Keratinocyte (primary cell): ENCODE measurements at regions not wholly inside any gene's neighbourhood (a gene's known extent, or its start where the extent isn't known, plus 50 kb on each side); places are given as distances from the start of the nearest gene placed in this dataset.
"Not testable (repeated sequence)": the region's sequence is repeated elsewhere in the genome, so short reads cannot be mapped to it uniquely, and the experiment has no call there.

Experiments
- DNase-seq: peaks from one replicate; pipeline ENCODE4 v3.0.0-alpha.2; 2011; ENCODE audit warnings: low read depth, missing footprints, low spot score
- FAIRE-seq: peaks from 2 replicates; lab custom pipeline; 2011; peaks lifted over from hg19 to GRCh38; lab: Jason Lieb, UNC
- H2AFZ ChIP-seq: 2 replicates; pipeline ENCODE4 v1.6.0; 2012; ENCODE audit warnings: low read length, control low read depth, inconsistent platforms; ENCODE audit not compliant: control insufficient read depth
- H3K27ac ChIP-seq: 2 replicates; pipeline ENCODE4 v1.5.1; 2011; ENCODE audit warnings: low read length; ENCODE audit not compliant: control insufficient read depth, insufficient read depth
- H3K27me3 ChIP-seq: 3 replicates; pipeline ENCODE4 v1.6.0; 2011; ENCODE audit warnings: low read length; ENCODE audit not compliant: control insufficient read depth, insufficient read depth; ENCODE audit errors: extremely low read depth
- H3K36me3 ChIP-seq, 2 experiments: 2 replicates in 1 of 2; 3 replicates in 1 of 2; pipeline ENCODE4 v1.5.1; 2011; ENCODE audit warnings: low read length in 2 of 2, mild to moderate bottlenecking in 1 of 2; ENCODE audit not compliant: control insufficient read depth in 2 of 2, insufficient read depth in 2 of 2; ENCODE audit errors: extremely low read depth in 1 of 2
- H3K4me1 ChIP-seq: 3 replicates; pipeline ENCODE4 v1.5.1; 2011; ENCODE audit warnings: low read length; ENCODE audit not compliant: control insufficient read depth, insufficient read depth; ENCODE audit errors: extremely low read depth
- H3K4me2 ChIP-seq: 3 replicates; pipeline ENCODE4 v1.6.0; 2011; ENCODE audit warnings: low read depth, low read length; ENCODE audit not compliant: control insufficient read depth, insufficient read depth; ENCODE audit errors: extremely low read depth
- H3K4me3 ChIP-seq, 3 experiments: fragments of 200-600 bp in 1 of 3; sonication (generic) in 1 of 3; 2 replicates in 2 of 3; 3 replicates in 1 of 3; pipeline ENCODE4 v1.5.1; 2011 to 2016; ENCODE audit warnings: low read length in 3 of 3, mild to moderate bottlenecking in 3 of 3, control low read depth in 2 of 3, inconsistent platforms in 1 of 3, low read depth in 1 of 3, mixed read lengths in 1 of 3, mixed run types in 1 of 3, moderate library complexity in 1 of 3; ENCODE audit not compliant: control insufficient read depth in 2 of 3, insufficient read depth in 2 of 3; ENCODE audit errors: extremely low read depth in 1 of 3
- H3K79me2 ChIP-seq: 2 replicates; pipeline ENCODE4 v1.6.0; 2012; ENCODE audit warnings: low read length; ENCODE audit not compliant: control insufficient read depth, insufficient read depth
- H3K9ac ChIP-seq: 3 replicates; pipeline ENCODE4 v1.6.0; 2011; ENCODE audit warnings: low read length; ENCODE audit not compliant: control insufficient read depth, insufficient read depth; ENCODE audit errors: extremely low read depth
- H3K9me1 ChIP-seq: 3 replicates; pipeline ENCODE4 v1.6.0; 2011; ENCODE audit warnings: low read length; ENCODE audit not compliant: control insufficient read depth, insufficient read depth; ENCODE audit errors: extremely low read depth
- H3K9me3 ChIP-seq: 2 replicates; pipeline ENCODE4 v1.5.1; 2012; ENCODE audit warnings: low read depth, low read length; ENCODE audit not compliant: control insufficient read depth
- H4K20me1 ChIP-seq: 3 replicates; pipeline ENCODE4 v1.6.0; 2011; ENCODE audit warnings: low read length; ENCODE audit not compliant: control insufficient read depth, insufficient read depth; ENCODE audit errors: extremely low read depth
- CTCF ChIP-seq, 3 experiments: IDR thresholded peaks in 1 of 3; conservative IDR thresholded peaks in 1 of 3; optimal IDR thresholded peaks in 1 of 3; 2 replicates in 2 of 3; 3 replicates in 1 of 3; pipeline versions ENCODE3 to v1.5.1; 2011; ENCODE audit warnings: low read length in 3 of 3, mild to moderate bottlenecking in 3 of 3, moderate library complexity in 2 of 3, control low read depth in 1 of 3, inconsistent platforms in 1 of 3; ENCODE audit not compliant: insufficient read depth in 2 of 3; ENCODE audit errors: extremely low read depth in 1 of 3
- EZH2 ChIP-seq: IDR thresholded peaks from one replicate; pipeline ENCODE4 v1.6.1; 2012; ENCODE audit warnings: inconsistent platforms, mild to moderate bottlenecking, low read length, moderate library complexity
- dilution Hi-C: fragments of 300-500 bp; cut with MboI; formaldehyde crosslinking; loops from one replicate; pipeline ENCODE4 v1.7.0; 2020; ENCODE audit warnings: low sequenced_read_pairs; ENCODE audit not compliant: extremely low pct_ligation_motif_present

- dilution Hi-C loops: no loop called here
- FAIRE-seq: no peak
- H3K4me2 ChIP-seq: no peak overlapping the region
Observed at GRCh38 chr1:188782220-188782841, 1695.3 kb downstream of the BRINP3 start.

GRCh38 chr1:188794969-188795368 is 1682.7 kb downstream of the BRINP3 start:
- no peak overlapping the region for H2AFZ ChIP-seq
- no peaks in the 10 kb centered on the region for H3K27me3 ChIP-seq
- H4K20me1 ChIP-seq: no peaks in the 10 kb centered on the region
- no peak overlapping the region for H3K9ac ChIP-seq
- DNase-seq: no peak
- TF ChIP-seq CTCF (optimal IDR thresholded peaks at IDR 0.05 in 1 of 3, IDR thresholded peaks at IDR 0.05 in 1 of 3, conservative IDR thresholded peaks at IDR 0.05 in 1 of 3; ENCODE audit: extremely low read depth in 1 of 3, insufficient read depth in 2 of 3, low read length in 3 of 3): no peak
- no peak for TF ChIP-seq EZH2
- FAIRE-seq: no peak
- no peak overlapping the region for H3K4me3 ChIP-seq
- dilution Hi-C loops: no loop called here
- H3K9me1 ChIP-seq: no peaks in the 10 kb centered on the region
- H3K9me3 ChIP-seq: no peaks in the 10 kb centered on the region
- no peak overlapping the region for H3K27ac ChIP-seq
- no peaks in the 10 kb centered on the region for H3K36me3 ChIP-seq
- H3K4me1 ChIP-seq: no peaks in the 10 kb centered on the region
- H3K4me2 ChIP-seq: no peak overlapping the region
- H3K79me2 ChIP-seq: no peaks in the 10 kb centered on the region

More at GRCh38 chr1:188782220-188782841, 1695.3 kb downstream of the BRINP3 start:
- H3K79me2 ChIP-seq: no peaks in the 10 kb centered on the region
- H3K27me3 ChIP-seq: no peaks in the 10 kb centered on the region
- no peaks in the 10 kb centered on the region for H3K36me3 ChIP-seq
- H2AFZ ChIP-seq: no peak overlapping the region
- no peaks in the 10 kb centered on the region for H4K20me1 ChIP-seq
- no peak for DNase-seq
- no peaks in the 10 kb centered on the region for H3K9me1 ChIP-seq
- TF ChIP-seq EZH2 (no peak), CTCF (optimal IDR thresholded peaks at IDR 0.05 in 1 of 3, IDR thresholded peaks at IDR 0.05 in 1 of 3, conservative IDR thresholded peaks at IDR 0.05 in 1 of 3; ENCODE audit: extremely low read depth in 1 of 3, insufficient read depth in 2 of 3, low read length in 3 of 3) (peak; percentile 18 to 48 (median 44))
- H3K4me1 ChIP-seq: no peaks in the 10 kb centered on the region
- no peaks in the 10 kb centered on the region for H3K9me3 ChIP-seq
- H3K27ac ChIP-seq: no peak overlapping the region
- no peak overlapping the region for H3K4me3 ChIP-seq
- no peak overlapping the region for H3K9ac ChIP-seq

- H3K4me2 ChIP-seq, H3K4me3 ChIP-seq, H3K4me1 ChIP-seq, H3K79me2 ChIP-seq, H3K36me3 ChIP-seq, H3K27me3 ChIP-seq, dilution Hi-C loops, H3K27ac ChIP-seq, H2AFZ ChIP-seq, FAIRE-seq, H3K9me1 ChIP-seq, H3K9me3 ChIP-seq, DNase-seq, H4K20me1 ChIP-seq, H3K9ac ChIP-seq: not testable (repeated sequence)
Observed at GRCh38 chr1:188812153-188812552, 1665.5 kb downstream of the BRINP3 start.
